ENCODE measurements at regions not wholly inside any gene's neighbourhood (a gene's known extent, or its start where the extent isn't known, plus 50 kb on each side); places are given as distances from the start of the nearest gene placed in this dataset.
"Not testable (repeated sequence)": the region's sequence is repeated elsewhere in the genome, so short reads cannot be mapped to it uniquely, and the experiment has no call there.

DNA sequence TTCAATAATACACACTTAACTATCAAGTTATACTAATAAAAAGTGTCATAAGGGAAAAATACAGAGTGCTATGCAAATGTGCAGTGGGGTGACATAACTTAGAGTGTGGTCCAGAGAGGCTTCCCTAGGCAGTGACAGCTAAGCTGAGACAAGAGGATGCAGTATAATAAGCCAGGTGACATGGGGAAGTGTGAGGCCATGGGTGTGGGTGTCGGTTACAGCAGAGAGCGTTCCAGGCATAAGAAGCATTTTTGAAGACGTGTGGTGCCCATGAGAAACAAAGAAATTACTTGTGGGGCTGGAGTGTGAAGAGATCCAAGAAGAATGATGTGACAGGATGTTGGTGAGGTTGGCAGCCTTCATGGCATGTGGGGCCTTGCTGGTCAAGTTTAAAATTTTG lies 78.1 kb upstream of the PICALM start:
- no peak for DNase-seq (ENCODE audit: low read depth)

DNA sequence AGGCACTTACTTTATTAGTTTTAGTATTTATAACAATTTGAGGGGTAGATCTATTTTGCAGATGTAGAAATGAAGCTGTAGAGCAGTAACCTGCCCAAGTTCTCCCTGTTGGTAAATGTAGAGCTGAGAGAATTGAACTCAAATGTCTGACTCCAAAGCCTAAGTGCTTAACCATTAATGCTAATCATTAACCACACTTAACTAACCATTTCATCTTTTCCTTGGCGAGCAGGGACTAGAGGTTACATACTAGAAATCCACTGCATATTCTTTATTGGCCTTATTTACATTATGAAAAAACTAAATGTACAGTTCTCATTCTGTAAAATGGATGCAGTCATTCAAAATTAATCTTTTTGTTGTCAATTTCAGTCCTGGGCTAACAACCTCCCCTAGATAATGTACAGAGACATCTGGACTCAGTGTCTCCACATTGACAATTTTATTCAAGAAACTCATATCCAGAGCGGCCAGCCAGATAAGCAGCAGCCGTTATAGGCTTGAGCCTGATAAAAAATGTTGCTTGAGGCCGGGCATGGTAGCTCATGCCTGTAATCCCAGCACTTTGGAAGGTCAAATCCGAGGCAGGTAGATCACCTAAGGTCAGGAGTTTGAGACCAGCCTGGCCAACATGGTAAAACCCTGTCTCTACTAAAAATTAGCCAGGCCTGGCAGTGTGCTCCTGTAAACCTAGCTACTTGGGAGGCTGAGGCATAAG lies 76.7 kb upstream of the PICALM start:
- DNase-seq (ENCODE audit: low read depth) = no peak

DNA sequence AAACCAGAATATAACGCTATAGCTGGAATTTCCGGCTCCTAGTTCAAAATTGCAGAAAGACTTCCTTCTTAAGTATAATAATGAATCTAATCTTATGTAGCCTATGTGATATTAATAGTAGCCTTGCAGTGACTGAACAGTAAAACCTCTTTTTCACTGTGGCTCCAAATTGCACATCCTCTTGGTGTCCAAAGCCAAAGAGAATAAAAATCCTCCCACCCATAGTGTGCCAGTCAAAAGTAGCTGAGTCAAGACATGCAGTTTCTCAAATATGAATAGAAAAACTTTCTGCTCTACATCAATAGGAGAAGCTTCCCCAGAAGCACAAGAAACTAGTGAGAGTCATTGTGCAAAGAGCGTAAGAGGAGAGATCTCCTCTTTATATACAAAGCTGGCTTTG lies 76.0 kb upstream of the PICALM start:
- DNase-seq (ENCODE audit: low read depth) = no peak

DNA sequence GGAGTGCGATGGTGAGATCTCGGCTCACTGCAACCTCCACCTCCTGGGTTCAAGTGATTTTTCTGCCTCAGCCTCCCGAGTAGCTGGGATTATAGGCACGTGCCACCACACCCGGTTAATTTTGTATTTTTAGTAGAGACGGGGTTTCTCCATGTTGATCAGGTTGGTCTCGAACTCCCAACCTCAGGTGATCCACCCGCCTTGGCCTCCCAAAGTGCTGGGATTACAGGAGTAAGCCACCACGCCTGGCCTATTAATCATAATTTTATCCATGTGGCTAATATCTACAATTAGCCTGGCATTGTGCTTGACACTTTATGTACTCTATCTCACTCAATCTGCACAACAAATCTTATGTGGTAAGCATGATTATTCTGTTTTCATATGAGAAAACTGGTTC lies 75.2 kb upstream of the PICALM start:
- not testable (repeated sequence) for DNase-seq (ENCODE audit: low read depth)

DNA sequence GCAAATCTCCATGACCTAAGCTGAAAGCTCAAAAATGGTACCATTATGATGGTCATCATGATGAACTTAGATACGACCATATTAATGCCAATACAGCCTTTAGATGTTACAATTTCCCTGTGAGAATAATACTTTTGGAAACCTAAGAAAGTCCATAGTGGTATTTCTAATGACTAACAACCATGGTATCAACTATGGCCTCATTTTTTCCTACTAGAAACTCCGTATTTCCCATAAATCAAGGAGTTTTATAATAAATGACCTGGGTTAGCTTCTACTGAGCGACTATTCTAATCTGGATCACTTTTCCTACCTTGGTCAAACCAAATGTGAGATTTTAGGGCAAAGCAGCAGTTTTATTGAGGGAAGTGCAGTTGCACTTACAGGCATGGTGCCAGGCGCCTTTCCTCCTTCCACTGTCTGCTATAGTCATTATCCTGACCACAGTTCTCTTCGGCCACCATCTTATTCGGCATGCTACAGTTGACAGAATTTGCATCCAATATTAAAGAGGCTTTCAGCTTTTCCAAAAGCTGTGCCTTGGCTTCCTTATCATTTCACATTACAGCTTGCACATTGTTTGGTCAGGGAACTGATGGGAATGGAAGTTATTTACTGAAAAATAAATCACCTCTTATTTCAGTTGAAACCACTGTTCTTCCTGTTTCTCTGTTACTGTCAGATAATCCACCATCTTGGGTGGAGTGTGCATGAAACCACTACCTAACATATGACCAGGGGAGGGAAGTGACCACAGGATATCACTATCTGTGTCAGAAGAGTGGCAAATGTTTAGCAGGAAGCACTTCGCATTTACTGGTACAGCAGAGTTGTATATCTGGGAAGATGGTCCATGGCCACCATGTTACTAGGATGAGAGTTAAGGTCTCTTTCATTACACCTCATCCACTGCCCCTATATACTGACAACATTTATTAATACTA lies 74.5 kb upstream of the PICALM start:
- DNase-seq (ENCODE audit: low read depth) = no peak

DNA sequence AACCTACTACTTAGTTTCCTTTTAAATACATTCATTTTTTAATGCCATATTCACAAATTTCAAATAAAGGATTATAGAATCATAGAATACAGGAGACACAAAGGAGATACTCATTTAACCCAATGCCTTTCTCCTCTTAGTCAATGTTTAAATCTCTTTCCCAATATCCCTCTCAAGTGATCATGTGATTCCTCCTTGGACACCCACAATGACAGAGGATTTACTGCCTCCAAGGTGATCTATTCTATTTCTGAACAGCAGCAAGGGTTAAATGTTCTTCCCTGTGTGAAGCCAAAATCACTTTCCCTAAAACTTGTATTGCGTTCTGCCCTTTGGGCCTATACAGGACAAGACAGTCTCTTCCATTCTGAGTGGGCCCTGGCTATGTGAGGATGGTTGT lies 73.3 kb upstream of the PICALM start:
- no peak for DNase-seq (ENCODE audit: low read depth)

DNA sequence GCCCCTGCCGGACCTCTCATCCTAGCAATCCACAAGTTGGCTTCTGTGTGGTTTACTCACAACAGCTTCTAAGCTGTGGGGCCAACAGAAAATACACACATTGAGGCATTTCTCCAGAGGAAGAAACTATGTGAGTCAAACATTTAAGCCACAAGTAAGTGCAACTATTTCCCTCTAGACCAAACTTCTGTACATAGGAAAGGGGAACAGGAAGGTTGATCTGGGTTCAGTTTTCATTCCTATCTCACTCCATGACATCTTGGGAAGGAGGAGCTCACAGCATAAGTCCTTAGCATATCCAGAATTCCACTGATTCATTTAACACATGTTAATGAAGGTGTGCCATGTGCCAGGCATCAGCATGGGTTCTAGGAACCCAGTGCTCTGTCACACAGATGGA lies 72.8 kb upstream of the PICALM start:
- no peak for DNase-seq (ENCODE audit: low read depth)

DNA sequence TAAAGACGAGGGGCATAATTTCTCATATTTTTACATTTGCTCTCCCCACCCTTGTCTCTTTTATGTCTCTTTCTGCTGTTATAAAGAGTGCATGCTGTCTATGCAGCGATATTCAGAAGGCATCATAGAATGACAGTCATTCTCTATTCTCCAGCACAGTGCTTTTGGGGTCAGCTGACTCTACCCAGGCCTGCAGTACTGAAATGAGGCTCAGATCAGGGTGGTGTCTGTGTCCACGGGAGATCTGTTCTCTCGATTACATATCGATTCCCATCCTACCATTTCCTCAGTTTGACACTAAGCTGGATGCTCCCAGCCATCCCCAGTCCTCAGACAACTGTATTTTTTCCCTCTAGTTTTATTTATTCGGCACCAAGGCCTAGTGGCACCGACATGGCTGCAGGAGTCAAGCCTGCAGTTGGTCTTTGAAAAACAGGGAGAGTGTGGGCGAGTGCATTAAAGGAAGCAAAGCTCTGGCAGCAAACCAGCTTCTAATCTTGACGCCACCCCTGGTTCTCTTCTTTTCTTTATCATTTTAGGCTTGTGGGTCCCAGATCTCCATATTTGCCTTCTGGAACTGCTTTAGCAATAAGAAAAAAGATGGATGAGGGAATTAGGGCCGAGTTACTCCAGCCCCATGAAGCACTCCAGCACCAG lies 71.6 kb upstream of the PICALM start:
- DNase-seq (ENCODE audit: low read depth) = no peak

DNA sequence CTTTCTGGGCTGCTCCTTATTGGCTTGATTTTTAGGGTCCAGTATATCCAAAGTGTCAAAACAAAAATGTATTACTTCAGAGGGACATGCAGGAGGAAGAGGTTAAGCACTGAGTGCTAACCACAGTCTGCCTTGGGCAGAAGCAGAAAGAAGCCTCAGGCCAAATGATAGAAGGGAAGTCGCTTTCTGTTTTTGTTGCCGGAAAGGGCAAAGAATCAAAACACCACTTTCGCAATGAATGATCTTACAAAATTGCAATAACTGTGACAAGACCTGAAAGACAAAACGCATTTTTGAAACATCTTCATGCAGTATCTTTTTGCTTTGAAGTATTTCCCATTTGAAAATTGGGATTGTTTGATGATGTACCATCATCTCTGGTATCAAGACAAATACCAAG lies 70.1 kb upstream of the PICALM start:
- no peak for DNase-seq (ENCODE audit: low read depth)

DNA sequence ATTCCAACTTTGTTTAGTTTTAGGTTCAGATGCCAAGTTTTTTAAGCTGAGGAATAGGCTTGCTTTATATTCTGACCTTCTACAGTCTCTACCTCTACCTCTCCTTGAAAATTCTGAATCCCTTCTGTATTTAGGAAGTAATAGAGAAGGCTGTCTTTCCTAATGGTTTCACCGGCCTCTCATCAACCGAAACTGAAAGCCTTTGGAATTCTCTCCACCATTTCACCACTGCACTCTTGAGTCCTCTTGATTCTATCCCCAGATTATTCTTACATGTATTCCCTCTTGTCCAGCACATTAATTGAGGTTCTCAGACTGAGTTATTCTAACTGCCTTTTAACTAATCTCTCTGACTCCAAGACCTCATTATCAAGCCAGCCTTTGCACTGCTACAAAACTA lies 67.7 kb upstream of the PICALM start:
- DNase-seq (ENCODE audit: low read depth) = no peak

DNA sequence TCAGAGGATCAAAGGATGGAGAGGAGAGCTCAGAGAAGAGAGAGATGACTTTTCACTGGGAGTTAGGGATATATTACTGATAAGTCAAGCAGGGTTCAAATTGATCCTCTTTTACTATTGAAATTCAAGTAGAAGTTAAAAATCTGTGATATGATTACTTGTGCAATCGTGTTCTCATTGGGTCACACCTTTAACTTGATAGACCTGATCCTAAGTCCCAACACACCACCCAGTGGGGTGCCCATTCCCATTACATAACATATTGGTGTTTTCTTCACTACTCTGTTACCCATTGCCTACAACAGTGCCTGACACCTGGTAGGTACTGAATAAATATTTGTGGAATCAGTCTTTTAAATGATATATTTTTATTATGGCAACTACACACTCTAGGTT lies 66.4 kb upstream of the PICALM start:
- no peak for DNase-seq (ENCODE audit: low read depth)

DNA sequence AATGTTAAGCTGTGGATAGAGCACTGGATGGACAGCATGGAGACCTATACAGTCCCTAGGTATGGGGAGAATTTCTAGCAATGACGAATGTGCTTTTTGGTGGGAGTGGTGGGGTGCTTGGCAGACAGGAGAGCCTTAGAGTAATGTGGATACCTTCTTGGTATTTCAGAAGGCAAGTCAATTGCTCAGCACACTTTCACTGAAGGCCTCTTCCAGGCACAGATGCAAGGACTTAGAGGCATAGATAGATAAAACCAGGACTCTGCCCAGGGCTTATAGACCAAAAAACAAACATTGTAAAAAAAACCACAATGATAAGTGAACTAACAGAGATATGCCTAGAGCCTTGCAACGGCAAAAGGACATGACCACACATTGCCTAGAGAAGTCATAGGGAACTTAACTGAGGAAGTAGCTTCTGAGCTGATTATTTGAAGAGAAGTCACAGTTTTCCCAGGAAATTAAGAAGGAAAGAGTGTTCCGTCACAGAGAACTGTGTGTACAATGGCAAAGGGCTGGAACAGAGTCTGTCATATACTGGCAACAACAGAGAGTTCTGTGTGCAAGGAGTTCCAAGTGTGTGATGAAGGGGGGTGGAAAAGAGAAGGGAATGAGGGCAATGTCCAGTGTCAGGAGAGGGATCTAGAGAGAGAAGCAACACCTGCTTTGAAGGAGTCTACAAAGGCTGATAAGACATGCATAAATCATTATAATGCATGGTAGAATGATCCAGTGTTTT lies 65.9 kb upstream of the PICALM start:
- no peak for DNase-seq (ENCODE audit: low read depth)

DNA sequence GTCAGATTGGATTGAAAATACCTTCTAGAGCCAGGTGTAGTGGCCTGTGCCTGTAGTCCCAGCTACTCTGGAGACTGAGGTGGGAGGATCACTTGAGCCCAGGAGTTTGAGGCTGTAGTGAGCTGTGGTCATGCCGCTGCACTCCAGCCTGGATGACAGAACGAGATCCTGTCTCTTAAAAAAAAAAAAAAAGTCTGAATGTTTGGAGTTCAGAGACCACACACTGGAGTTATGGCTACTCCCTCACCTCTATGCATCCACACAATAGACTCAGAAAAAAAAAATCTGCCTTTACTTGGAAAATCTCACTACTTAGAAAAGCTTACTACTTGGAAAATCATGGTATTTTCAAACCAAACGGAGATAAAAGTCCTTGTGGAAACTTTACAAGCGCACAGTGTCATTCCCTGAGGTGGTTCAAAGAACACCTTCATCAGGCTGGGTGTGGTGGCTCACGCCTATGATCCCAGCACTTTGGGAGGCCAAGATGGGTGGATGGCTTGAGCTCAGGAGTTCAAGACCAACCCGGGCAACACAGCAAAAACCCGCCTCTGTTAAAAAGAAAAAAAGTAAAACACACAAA lies 63.9 kb upstream of the PICALM start:
- no peak for DNase-seq (ENCODE audit: low read depth)

DNA sequence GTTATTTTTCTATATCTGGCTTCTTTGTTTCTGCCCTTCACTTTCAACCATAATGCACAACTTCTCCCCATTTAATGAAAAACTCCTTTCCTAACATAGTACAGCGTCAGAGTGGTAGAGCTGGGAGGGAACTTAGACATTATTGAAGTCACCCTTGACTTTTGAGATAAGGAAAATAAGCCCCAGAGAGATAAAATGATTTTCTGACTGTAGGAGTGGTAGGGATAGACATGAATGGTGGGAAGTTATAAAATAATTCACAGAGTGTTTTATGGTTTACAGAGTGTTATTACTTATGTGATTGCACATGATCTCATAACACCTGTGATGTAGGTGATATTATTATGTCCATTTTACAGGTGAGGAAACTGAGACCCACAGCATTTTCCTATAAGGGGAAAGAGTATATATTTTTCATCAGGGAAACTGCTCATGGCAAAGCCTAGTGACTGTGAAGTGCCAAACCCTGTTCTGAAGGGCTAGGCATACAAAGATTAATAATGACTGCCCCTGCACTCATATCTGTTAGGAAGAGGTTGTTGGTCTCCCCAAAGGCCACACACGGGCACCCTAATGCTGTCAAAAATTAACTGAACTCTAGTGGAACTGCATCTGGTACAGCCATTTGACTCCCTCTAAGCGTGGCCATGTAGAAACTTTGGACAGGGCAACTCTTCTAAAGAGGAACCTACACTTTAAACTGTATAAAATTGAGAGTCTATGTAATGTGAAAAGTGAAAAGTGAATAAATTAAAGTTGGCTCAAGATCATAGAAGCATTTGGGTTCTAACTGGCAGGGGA lies 61.1 kb upstream of the PICALM start:
- no peak for DNase-seq (ENCODE audit: low read depth)

DNA sequence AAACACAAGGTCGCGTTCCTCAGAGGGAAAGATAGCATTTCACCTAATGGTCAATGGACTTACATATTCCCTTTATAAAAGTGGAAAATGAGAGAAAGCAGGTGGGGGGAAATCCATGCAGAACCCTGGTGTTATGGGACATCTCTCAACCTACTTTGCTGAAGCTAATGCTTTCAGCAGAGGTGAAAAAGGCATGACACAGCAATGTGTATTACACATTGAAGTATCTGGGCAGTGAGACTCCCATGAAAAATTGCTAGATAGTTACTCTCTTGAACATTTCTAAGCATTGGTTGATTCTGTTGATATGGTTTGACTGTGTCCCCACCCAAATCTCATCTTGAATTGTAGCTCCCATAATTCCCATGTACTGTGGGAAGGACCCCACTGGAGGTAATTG lies 60.0 kb upstream of the PICALM start:
- DNase-seq (ENCODE audit: low read depth) = no peak

DNA sequence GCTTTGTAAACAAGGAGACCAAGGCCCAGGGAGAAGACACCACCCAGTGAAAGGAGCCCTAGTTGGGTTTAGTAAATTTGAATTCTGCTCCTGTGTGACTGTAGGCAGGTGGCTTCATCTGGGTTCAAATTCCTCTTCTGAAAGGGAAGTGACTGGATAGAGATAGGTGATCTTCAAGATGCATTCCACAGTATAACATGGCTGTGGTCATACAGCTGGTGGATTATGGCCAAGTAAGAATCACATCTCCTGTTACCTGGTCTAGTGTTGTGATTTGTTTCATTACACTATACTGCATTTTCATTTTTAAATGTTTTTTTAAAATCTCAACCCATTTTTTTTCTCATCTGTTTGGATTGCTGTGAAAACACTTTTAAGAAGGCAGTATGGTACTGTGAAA lies 58.0 kb upstream of the PICALM start:
- no peak for DNase-seq (ENCODE audit: low read depth)

DNA sequence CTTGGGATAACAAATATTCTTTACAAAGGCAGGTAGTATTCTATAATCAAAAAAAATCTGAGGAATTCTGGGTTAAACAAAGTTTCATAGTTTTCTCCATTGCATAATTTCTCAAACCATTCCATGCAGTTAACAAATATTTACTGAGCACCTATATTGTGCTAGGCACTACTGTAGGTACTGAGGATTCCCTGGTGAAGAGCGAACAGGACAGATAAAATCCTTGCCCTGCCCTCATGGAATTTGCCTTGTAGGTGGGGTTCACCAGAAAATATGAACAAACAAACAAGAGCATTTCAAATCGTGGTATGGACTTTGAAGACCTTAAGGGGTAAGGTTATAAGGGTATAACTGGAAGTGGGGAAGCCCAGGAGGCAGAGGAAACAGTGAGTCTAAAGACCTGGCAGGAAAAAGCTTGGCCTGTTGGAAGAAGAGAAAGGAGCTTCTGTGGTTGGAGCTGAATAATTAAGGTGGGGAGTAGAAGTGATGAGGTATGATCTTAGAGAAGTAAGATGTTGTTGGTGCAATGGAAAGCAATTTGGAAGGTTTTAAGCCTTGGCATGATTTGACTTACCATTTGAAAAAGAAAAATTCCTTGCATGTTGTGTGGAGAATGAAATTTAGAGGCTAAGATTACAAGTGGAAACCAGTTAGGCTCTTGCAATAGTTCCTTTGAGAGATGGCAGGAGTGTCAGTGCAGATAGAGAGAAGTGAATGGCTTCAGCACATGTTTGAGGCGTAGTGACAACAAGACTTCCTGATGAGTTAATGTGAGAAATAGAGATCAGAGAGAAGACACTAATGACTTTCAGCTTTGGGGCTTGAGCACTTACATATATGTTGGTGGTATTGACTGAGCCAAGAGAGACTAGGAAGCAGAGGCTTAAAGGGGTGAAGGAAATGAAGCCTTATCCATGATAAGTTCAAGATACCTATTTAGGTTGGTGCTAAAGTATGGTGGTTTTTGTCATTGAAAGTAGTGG lies 55.7 kb upstream of the PICALM start:
- DNase-seq (ENCODE audit: low read depth) = no peak

DNA sequence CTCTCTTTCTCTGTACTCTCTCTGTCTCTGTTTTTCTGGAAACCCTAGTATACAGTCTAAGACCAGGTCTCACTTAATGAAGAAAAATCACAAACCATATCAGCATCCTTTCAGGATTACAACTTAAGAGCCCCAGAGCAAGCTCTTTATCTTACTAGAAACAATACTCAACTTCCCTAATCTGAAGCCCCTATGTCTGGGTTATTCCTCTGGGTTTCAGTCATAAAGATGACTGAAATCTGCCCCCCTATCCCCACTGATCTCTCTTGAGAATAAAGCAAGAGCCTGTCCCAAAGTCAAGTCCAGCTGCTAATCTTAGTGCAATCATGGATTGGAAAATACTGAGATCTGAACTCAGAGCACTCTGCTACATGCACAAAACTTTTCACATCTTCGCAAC lies 53.9 kb upstream of the PICALM start:
- no peak for DNase-seq (ENCODE audit: low read depth)

DNA sequence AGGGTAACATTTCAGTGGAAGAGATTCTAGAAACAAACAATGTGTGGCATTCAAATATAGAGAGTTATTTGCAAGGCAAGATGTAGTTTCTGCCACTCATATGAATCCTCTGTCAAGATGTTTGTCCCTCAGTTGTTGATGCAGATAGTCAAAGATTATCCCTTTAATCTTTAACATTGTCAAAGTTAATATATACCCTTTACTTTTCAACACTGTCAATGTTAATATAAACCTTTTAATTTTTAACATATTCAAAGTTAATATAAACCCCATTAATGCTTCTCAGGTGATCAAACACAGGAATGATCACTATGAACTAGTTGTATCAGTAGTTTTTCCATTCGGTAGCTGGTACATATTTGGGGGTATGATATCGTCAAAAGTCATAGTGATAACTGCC lies 51.9 kb upstream of the PICALM start:
- no peak for DNase-seq (ENCODE audit: low read depth)

DNA sequence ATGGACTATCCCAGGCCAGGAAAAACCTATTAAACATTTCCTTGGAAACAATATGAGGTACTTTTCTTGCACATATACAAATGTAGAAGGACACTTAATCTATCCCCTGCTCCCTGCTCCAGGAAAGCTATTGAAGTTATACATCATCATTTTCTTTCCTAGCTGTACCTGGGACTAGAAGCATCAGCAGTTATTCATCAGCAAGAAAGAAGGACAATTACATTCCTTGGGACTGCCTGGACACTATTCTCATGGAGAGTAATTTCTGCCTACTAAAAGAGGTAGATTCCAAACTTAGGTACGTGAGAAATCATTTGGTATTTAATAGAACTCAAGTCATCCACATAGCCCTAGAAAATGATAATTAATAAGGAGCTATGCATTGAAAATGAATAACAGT lies 51.0 kb upstream of the PICALM start:
- no peak for DNase-seq (ENCODE audit: low read depth)

All from activated T-helper 1 cell treated with Interleukin-2 at 50 U/mL for 16 hours (primary cell).